ENCODE measurements at regions not wholly inside any gene's neighbourhood (a gene's known extent, or its start where the extent isn't known, plus 50 kb on each side); places are given as distances from the start of the nearest gene placed in this dataset.

DNA sequence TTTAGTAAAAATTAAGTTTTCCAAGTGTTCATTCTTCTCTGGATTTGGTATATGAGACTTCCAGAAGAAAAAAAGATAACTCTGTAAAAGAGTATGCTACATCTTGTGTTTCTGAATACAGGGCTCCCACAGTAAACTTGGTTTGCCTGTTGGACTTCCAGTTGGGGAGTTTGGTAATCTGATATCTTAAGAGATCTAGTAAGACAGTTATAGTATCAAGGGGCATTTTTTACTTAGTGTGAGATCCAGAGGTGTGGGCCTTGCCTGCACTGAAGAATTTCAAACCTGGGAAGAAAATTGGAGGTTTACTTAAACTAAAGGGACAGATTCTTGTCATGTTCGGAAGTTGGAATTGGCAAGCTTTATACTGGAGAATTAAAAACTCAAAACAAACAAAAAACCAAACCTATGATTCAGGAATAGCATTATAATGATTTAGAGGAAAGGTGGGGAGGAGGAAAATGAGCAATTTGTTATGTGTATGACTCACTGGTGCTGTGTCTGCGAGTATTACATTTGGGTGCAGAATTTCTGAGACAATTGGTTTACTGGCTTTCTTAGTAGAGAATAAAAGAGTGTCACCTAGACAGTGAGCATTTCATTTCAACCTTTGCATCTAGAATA, 58.9 kb upstream of the ULK4 start:
- Histone ChIP-seq H3K9me3 (ENCODE audit: control insufficient read depth in 1 of 2, low read length in 2 of 2) (no peaks in the 10 kb centered on the region), H3K27ac (ENCODE audit: low read depth, low read length) (no peak overlapping the region), H3K27me3 (ENCODE audit: insufficient read depth, low read length) (no peaks in the 10 kb centered on the region), H3K4me3 (ENCODE audit: low read length in 2 of 2) (no peak overlapping the region), H3K4me1 (ENCODE audit: insufficient read depth, low read length) (peaks cover 45% of the 10 kb centered on the region), H3K36me3 (ENCODE audit: insufficient read depth, low read length) (no peaks in the 10 kb centered on the region)
- intact Hi-C loops (cut with micrococcal nuclease) = no loop called here
- no peaks in the 10 kb centered on the region for H3K27me3 Mint-ChIP-seq
- no peak overlapping the region for H3K27ac Mint-ChIP-seq
- no peaks in the 10 kb centered on the region for H3K9me3 Mint-ChIP-seq
- ChIA-PET CTCF (ENCODE audit: partially characterized antibody) (interaction anchor here (0.7 kb wide), 1 partner anchor 171 kb away, joined by 3 read pairs; no protein-coding TSS in a partner anchor), POLR2A (ENCODE audit: partially characterized antibody) (no interaction called here)
- H3K36me3 Mint-ChIP-seq = no peaks in the 10 kb centered on the region
- no peak for DNase-seq
- no peak overlapping the region for H3K4me3 Mint-ChIP-seq
- H3K4me1 Mint-ChIP-seq = peaks cover 34 to 77% (median 57%) of the 10 kb centered on the region in 4 donors

- Histone ChIP-seq H3K9me3 (ENCODE audit: control insufficient read depth in 1 of 2, low read length in 2 of 2) (no peaks in the 10 kb centered on the region), H3K4me3 (ENCODE audit: low read length in 2 of 2) (no peak overlapping the region), H3K36me3 (ENCODE audit: insufficient read depth, low read length) (no peaks in the 10 kb centered on the region), H3K27ac (ENCODE audit: low read depth, low read length) (no peak overlapping the region), H3K27me3 (ENCODE audit: insufficient read depth, low read length) (no peaks in the 10 kb centered on the region), H3K4me1 (ENCODE audit: insufficient read depth, low read length) (peaks cover 45% of the 10 kb centered on the region)
- DNase-seq = no peak
- peaks cover 35 to 77% (median 59%) of the 10 kb centered on the region in 4 donors for H3K4me1 Mint-ChIP-seq
- CTCF ChIA-PET (ENCODE audit: partially characterized antibody) = no interaction called here
- no peak overlapping the region for H3K4me3 Mint-ChIP-seq
- intact Hi-C loops (cut with micrococcal nuclease) = no loop called here
- no peaks in the 10 kb centered on the region for H3K36me3 Mint-ChIP-seq
- H3K9me3 Mint-ChIP-seq = no peaks in the 10 kb centered on the region
- H3K27me3 Mint-ChIP-seq = no peaks in the 10 kb centered on the region
- POLR2A ChIA-PET (ENCODE audit: partially characterized antibody) = no interaction called here
- H3K27ac Mint-ChIP-seq = no peak overlapping the region
These were observed 58.0 kb upstream of the ULK4 start for GRCh38 chr3:42019953-42020260.

GRCh38 chr3:42019144-42019952, 57.4 kb upstream of the ULK4 start:
- no peaks in the 10 kb centered on the region for H3K36me3 ChIP-seq (ENCODE audit: insufficient read depth, low read length)
- POLR2A ChIA-PET (ENCODE audit: partially characterized antibody) = no interaction called here
- no peak overlapping the region for H3K4me3 Mint-ChIP-seq
- CTCF ChIA-PET (ENCODE audit: partially characterized antibody) = no interaction called here
- no peak for DNase-seq
- H3K9me3 ChIP-seq (ENCODE audit: control insufficient read depth in 1 of 2, low read length in 2 of 2) = no peaks in the 10 kb centered on the region
- intact Hi-C loops (cut with micrococcal nuclease) = no loop called here
- peaks cover 0 to 4% of the 10 kb centered on the region in 2 donors for H3K36me3 Mint-ChIP-seq
- no peaks in the 10 kb centered on the region for H3K27me3 Mint-ChIP-seq
- peaks cover 36 to 77% (median 59%) of the 10 kb centered on the region in 4 donors for H3K4me1 Mint-ChIP-seq
- peaks cover 0 to 2% (median 0%) of the 10 kb centered on the region in 8 donors for H3K9me3 Mint-ChIP-seq
- no peak overlapping the region for H3K27ac ChIP-seq (ENCODE audit: low read depth, low read length)
- no peaks in the 10 kb centered on the region for H3K27me3 ChIP-seq (ENCODE audit: insufficient read depth, low read length)
- H3K27ac Mint-ChIP-seq = no peak overlapping the region
- H3K4me3 ChIP-seq (ENCODE audit: low read length in 2 of 2) = no peak overlapping the region
- peaks cover 45% of the 10 kb centered on the region for H3K4me1 ChIP-seq (ENCODE audit: insufficient read depth, low read length)

GRCh38 chr3:42014921-42015533, 53.1 kb upstream of the ULK4 start:
- Mint-ChIP-seq H3K4me3 (peak overlapping the region; percentile 85 to 97 (median 91)), H3K36me3 (peaks cover 0 to 9% of the 10 kb centered on the region in 2 donors), H3K4me1 (peaks cover 24 to 57% (median 41%) of the 10 kb centered on the region in 4 donors), H3K27ac (peak overlapping the region; percentile 68 to 95 (median 91)), H3K27me3 (no peaks in the 10 kb centered on the region), H3K9me3 (peaks cover 0 to 2% (median 0%) of the 10 kb centered on the region in 8 donors)
- intact Hi-C loops (cut with micrococcal nuclease) = loop anchor here (2.0 to 5.0 kb wide), 2 partner anchors 68 to 1563 kb away; no protein-coding TSS in a partner anchor
- Histone ChIP-seq H3K27me3 (ENCODE audit: insufficient read depth, low read length) (no peaks in the 10 kb centered on the region), H3K4me1 (ENCODE audit: insufficient read depth, low read length) (peaks cover 35% of the 10 kb centered on the region), H3K27ac (ENCODE audit: low read depth, low read length) (peak overlapping the region; percentile 52), H3K36me3 (ENCODE audit: insufficient read depth, low read length) (no peaks in the 10 kb centered on the region), H3K4me3 (ENCODE audit: low read length in 2 of 2) (peak overlapping the region; percentile 46 to 67), H3K9me3 (ENCODE audit: control insufficient read depth in 1 of 2, low read length in 2 of 2) (no peaks in the 10 kb centered on the region)
- ChIA-PET POLR2A (ENCODE audit: partially characterized antibody) (interaction anchor here (0.7 to 2.3 kb wide), 9 partner anchors 9 to 1706 kb away, joined by 3 to 15 read pairs (median 4); partner anchors contain the start of genes CTNNB1 and ULK4), CTCF (ENCODE audit: partially characterized antibody) (interaction anchor here (0.5 to 3.1 kb wide), 4 partner anchors 29 to 516 kb away, joined by 3 to 16 read pairs (median 4); no protein-coding TSS in a partner anchor)
- no peak for DNase-seq

DNA sequence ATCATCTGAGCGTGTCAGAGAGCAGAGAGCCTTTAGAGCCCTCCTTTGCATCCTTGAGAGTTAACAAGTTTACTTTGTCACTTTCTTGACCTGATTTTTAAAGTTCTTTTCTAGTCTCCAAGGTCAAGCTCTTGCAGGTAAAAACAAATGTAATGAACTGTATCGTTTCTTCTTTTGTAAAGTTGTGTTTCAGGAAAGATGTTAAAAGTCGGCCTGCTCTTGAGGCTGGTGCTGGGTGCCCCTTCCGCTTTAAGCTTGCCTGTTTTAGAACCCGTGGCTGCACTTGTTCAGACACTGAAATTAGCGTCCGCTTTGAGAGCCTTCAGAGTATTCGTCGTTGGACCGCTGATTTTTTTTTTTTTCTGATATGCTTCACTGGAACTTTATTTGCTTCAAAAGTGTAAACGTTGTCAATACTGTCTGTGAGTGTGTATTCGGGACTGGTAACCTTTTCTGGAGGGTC, 52.6 kb upstream of the ULK4 start:
- Histone ChIP-seq H3K36me3 (ENCODE audit: insufficient read depth, low read length) (no peaks in the 10 kb centered on the region), H3K27me3 (ENCODE audit: insufficient read depth, low read length) (no peaks in the 10 kb centered on the region), H3K27ac (ENCODE audit: low read depth, low read length) (peak overlapping the region; percentile 52), H3K9me3 (ENCODE audit: control insufficient read depth in 1 of 2, low read length in 2 of 2) (no peaks in the 10 kb centered on the region), H3K4me3 (ENCODE audit: low read length in 2 of 2) (peak overlapping the region; percentile 46 to 67), H3K4me1 (ENCODE audit: insufficient read depth, low read length) (peaks cover 32% of the 10 kb centered on the region)
- Mint-ChIP-seq H3K36me3 (peaks cover 0 to 9% of the 10 kb centered on the region in 2 donors), H3K27ac (peak overlapping the region; percentile 68 to 95 (median 91)), H3K4me1 (peaks cover 24 to 54% (median 39%) of the 10 kb centered on the region in 4 donors), H3K4me3 (peak overlapping the region; percentile 85 to 97 (median 91)), H3K9me3 (peaks cover 0 to 2% (median 0%) of the 10 kb centered on the region in 8 donors), H3K27me3 (no peaks in the 10 kb centered on the region)
- DNase-seq = no peak
- intact Hi-C loops (cut with micrococcal nuclease) = loop anchor here (2.0 to 5.0 kb wide), 2 partner anchors 68 to 1562 kb away; no protein-coding TSS in a partner anchor
- CTCF ChIA-PET (ENCODE audit: partially characterized antibody) = interaction anchor here (0.8 to 3.1 kb wide), 4 partner anchors 12 to 84 kb away, joined by 3 to 16 read pairs (median 4); no protein-coding TSS in a partner anchor
- POLR2A ChIA-PET (ENCODE audit: partially characterized antibody) = interaction anchor here (0.7 to 2.3 kb wide), 9 partner anchors 10 to 1706 kb away, joined by 3 to 15 read pairs (median 4); partner anchors contain the start of genes CTNNB1 and ULK4

DNA sequence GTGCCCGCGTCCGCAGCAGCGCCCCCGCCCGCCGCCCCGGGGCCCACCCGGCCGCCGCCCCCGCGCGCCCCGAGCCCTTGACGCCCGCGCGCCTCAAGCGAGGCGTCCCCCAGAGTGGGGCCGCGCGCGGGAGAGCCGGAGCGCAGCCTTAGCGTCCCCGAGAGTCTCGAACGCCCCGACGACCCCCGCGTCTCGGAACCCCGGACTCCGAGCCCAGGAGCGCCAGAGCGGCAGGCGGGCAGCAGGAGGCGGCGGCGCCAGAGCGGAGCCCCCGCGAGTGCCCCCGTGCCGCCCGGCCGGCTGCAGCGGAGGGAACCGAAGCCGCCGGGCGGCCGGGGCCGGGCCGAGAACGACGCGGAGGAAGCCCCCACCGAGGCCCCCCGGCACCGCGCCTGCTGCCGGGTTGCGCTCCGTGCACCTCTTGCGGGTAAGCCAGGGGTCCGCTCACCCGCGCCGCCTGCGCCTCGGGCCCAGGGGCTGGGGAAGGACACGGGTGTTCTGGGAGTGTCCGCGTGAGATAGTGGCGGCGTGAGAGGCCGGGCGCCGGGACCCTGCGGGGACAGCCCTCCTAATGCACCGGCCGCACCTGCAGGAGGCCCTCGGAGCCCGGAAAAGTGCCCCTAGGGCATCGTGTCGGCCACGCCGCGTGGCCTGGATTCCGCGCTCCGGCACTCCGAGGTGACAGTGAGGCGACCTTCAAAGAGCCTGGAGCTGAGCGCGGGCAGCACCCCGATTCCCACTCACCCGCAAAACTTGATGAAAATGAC, 52.0 kb upstream of the ULK4 start:
- Mint-ChIP-seq H3K4me3 (peak overlapping the region; percentile 85 to 97 (median 91)), H3K36me3 (peaks cover 0 to 9% of the 10 kb centered on the region in 2 donors), H3K4me1 (peaks cover 24 to 49% (median 39%) of the 10 kb centered on the region in 4 donors), H3K27ac (peak overlapping the region; percentile 61 to 95 (median 91)), H3K9me3 (peaks cover 0 to 2% (median 0%) of the 10 kb centered on the region in 8 donors), H3K27me3 (no peaks in the 10 kb centered on the region)
- peaks cover 32% of the 10 kb centered on the region for H3K4me1 ChIP-seq (ENCODE audit: insufficient read depth, low read length)
- H3K27me3 ChIP-seq (ENCODE audit: insufficient read depth, low read length) = no peaks in the 10 kb centered on the region
- ChIA-PET CTCF (ENCODE audit: partially characterized antibody) (interaction anchor here (0.8 to 3.1 kb wide), 5 partner anchors 12 to 86 kb away, joined by 3 to 16 read pairs (median 5); no protein-coding TSS in a partner anchor), POLR2A (ENCODE audit: partially characterized antibody) (interaction anchor here (0.9 to 2.3 kb wide), 8 partner anchors 11 to 1561 kb away, joined by 3 to 15 read pairs (median 4); partner anchors contain the start of genes CTNNB1, ULK4 and VIPR1)
- DNase-seq = peak; percentile 26 to 51 (median 29)
- no peaks in the 10 kb centered on the region for H3K36me3 ChIP-seq (ENCODE audit: insufficient read depth, low read length)
- H3K4me3 ChIP-seq (ENCODE audit: low read length in 2 of 2) = peak overlapping the region; percentile 46 to 67
- intact Hi-C loops (cut with micrococcal nuclease) = loop anchor here (1.0 to 5.0 kb wide), 5 partner anchors 52 to 1562 kb away; partner anchors contain the start of genes CTNNB1 and ULK4
- H3K27ac ChIP-seq (ENCODE audit: low read depth, low read length) = peak overlapping the region; percentile 52
- H3K9me3 ChIP-seq (ENCODE audit: control insufficient read depth in 1 of 2, low read length in 2 of 2) = no peaks in the 10 kb centered on the region

Data from CD4-positive, alpha-beta memory T cell (primary cell).